Karpas-422 (cell line): ENCODE measurements at regions not wholly inside any gene's neighbourhood (a gene's known extent, or its start where the extent isn't known, plus 50 kb on each side); places are given as distances from the start of the nearest gene placed in this dataset.

Experiments
- DNase-seq: peaks from one replicate; pipeline ENCODE4 v3.0.0-alpha.2; 2015
- H2AFZ ChIP-seq: fragments of 200-600 bp; sonication (generic); 2 replicates; pipeline ENCODE4 v1.6.1; 2014; ENCODE audit warnings: antibody characterized with exemption, low read length, mixed read lengths
- H3K27ac ChIP-seq: fragments of 200-600 bp; sonication (generic); 2 replicates; pipeline ENCODE4 v1.5.1; 2014; ENCODE audit warnings: mild to moderate bottlenecking, low read length, moderate library complexity
- H3K27me3 ChIP-seq: fragments of 200-600 bp; sonication (generic); 2 replicates; pipeline ENCODE4 v1.6.1; 2014; ENCODE audit warnings: low read length, mixed read lengths
- H3K36me3 ChIP-seq: fragments of 200-600 bp; sonication (generic); 2 replicates; pipeline ENCODE4 v1.6.1; 2014; ENCODE audit warnings: low read length, mixed read lengths; ENCODE audit not compliant: insufficient read depth
- H3K4me1 ChIP-seq: fragments of 200-600 bp; sonication (generic); 2 replicates; pipeline ENCODE4 v1.6.1; 2014; ENCODE audit warnings: mild to moderate bottlenecking, low read length, mixed read lengths
- H3K4me2 ChIP-seq: fragments of 200-600 bp; sonication (generic); 2 replicates; pipeline ENCODE4 v1.6.1; 2014; ENCODE audit warnings: low read length, low read depth, mild to moderate bottlenecking; ENCODE audit not compliant: poor library complexity, severe bottlenecking
- H3K4me3 ChIP-seq: fragments of 200-600 bp; sonication (generic); 2 replicates; pipeline ENCODE4 v1.5.1; 2014; ENCODE audit warnings: mild to moderate bottlenecking, antibody characterized with exemption, low read length, mixed read lengths
- H3K79me2 ChIP-seq: fragments of 200-600 bp; sonication (generic); 2 replicates; pipeline ENCODE4 v1.6.1; 2014; ENCODE audit warnings: mild to moderate bottlenecking, low read length, mixed read lengths
- H3K9ac ChIP-seq: fragments of 200-600 bp; sonication (generic); 2 replicates; pipeline ENCODE4 v1.6.0; 2014; ENCODE audit warnings: low read length
- H3K9me2 ChIP-seq: fragments of 200-600 bp; sonication (generic), shearing (Covaris generic); replicated peaks from 2 replicates; pipeline ENCODE4 v1.6.0; 2014; ENCODE audit warnings: mild to moderate bottlenecking, low read length, moderate library complexity; ENCODE audit not compliant: insufficient read depth
- H3K9me3 ChIP-seq: fragments of 300-700, 200-600 bp; sonication (generic); 2 replicates; pipeline ENCODE4 v1.6.1; 2014; ENCODE audit warnings: low read length, mixed read lengths
- H4K20me1 ChIP-seq: fragments of 200-600 bp; sonication (generic); 2 replicates; pipeline ENCODE4 v1.6.1; 2014; ENCODE audit warnings: mild to moderate bottlenecking, antibody characterized with exemption, low read length, low read depth; ENCODE audit not compliant: insufficient read depth

DNA sequence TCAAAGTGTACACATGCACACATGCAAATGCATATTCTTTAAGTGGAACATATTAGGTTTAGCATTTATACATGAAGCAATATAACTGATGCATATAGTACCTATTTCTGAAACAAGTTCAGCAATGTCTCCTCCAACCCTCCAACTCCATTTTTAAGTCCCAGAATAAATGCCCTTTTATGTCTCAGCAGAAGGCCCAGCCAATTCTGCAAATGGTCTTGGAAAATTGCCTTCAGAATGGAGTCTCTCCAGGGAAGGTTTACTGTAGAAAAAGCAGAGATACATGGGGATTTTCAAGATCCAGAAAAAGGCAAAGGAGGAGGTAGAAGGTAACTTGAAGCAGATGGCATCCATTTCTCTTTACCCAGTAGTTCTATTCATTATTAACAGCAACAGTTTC lies 633.3 kb downstream of the MAFB start:
- Histone ChIP-seq H3K79me2 (no peaks in the 10 kb centered on the region), H3K4me3 (no peak overlapping the region), H3K9me2 (no peaks in the 10 kb centered on the region), H3K27me3 (no peaks in the 10 kb centered on the region), H2AFZ (no peak overlapping the region), H3K9me3 (no peaks in the 10 kb centered on the region), H3K9ac (no peak overlapping the region), H3K36me3 (no peaks in the 10 kb centered on the region), H4K20me1 (no peaks in the 10 kb centered on the region), H3K27ac (no peak overlapping the region), H3K4me1 (no peaks in the 10 kb centered on the region), H3K4me2 (no peak overlapping the region)
- no peak for DNase-seq

DNA sequence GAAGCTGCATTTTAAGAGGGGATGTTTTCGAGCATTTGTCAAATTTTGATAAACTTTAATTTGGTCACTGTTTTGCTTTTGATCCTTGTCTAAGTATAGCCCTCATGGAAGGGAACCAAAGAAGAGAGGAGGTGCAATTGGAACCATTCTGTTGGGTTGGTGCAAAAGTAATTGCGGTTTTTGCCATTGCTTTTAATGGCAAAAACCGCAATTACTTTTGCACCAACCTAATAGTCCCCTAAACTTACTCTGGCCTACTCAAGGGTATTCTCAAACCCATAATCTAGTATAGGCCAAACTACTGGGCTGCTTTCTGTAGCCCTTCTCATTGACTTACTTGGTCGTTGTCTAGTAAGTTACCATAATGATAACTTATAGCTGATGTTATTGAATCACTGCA lies 634.7 kb downstream of the MAFB start:
- H3K36me3 ChIP-seq: no peaks in the 10 kb centered on the region
- no peak overlapping the region for H3K9ac ChIP-seq
- no peaks in the 10 kb centered on the region for H3K79me2 ChIP-seq
- no peaks in the 10 kb centered on the region for H3K9me2 ChIP-seq
- no peak overlapping the region for H3K4me2 ChIP-seq
- H2AFZ ChIP-seq: no peak overlapping the region
- no peaks in the 10 kb centered on the region for H4K20me1 ChIP-seq
- H3K9me3 ChIP-seq: no peaks in the 10 kb centered on the region
- H3K4me1 ChIP-seq: no peaks in the 10 kb centered on the region
- no peak for DNase-seq
- H3K4me3 ChIP-seq: no peak overlapping the region
- H3K27me3 ChIP-seq: no peaks in the 10 kb centered on the region
- H3K27ac ChIP-seq: no peak overlapping the region

- H3K27ac ChIP-seq: no peak overlapping the region
- H3K9me3 ChIP-seq: no peaks in the 10 kb centered on the region
- H3K9me2 ChIP-seq: no peaks in the 10 kb centered on the region
- H2AFZ ChIP-seq: no peak overlapping the region
- H3K79me2 ChIP-seq: no peaks in the 10 kb centered on the region
- no peaks in the 10 kb centered on the region for H4K20me1 ChIP-seq
- H3K4me1 ChIP-seq: no peaks in the 10 kb centered on the region
- DNase-seq: no peak
- H3K27me3 ChIP-seq: no peaks in the 10 kb centered on the region
- H3K9ac ChIP-seq: no peak overlapping the region
- no peak overlapping the region for H3K4me3 ChIP-seq
- H3K4me2 ChIP-seq: no peak overlapping the region
- no peaks in the 10 kb centered on the region for H3K36me3 ChIP-seq
Observed at GRCh38 chr20:40050596-40050995, 638.4 kb downstream of the MAFB start.

GRCh38 chr20:40049854-40050253 lies 639.2 kb downstream of the MAFB start:
- H3K9ac ChIP-seq: no peak overlapping the region
- DNase-seq: no peak
- H3K4me2 ChIP-seq: no peak overlapping the region
- no peaks in the 10 kb centered on the region for H3K4me1 ChIP-seq
- no peaks in the 10 kb centered on the region for H3K9me3 ChIP-seq
- no peak overlapping the region for H2AFZ ChIP-seq
- H3K36me3 ChIP-seq: no peaks in the 10 kb centered on the region
- H4K20me1 ChIP-seq: no peaks in the 10 kb centered on the region
- H3K27ac ChIP-seq: no peak overlapping the region
- H3K4me3 ChIP-seq: no peak overlapping the region
- no peaks in the 10 kb centered on the region for H3K27me3 ChIP-seq
- H3K79me2 ChIP-seq: no peaks in the 10 kb centered on the region
- no peaks in the 10 kb centered on the region for H3K9me2 ChIP-seq

GRCh38 chr20:40046703-40047102 lies 642.3 kb downstream of the MAFB start:
- Histone ChIP-seq H2AFZ (no peak overlapping the region), H3K27ac (no peak overlapping the region), H3K4me2 (no peak overlapping the region), H3K36me3 (no peaks in the 10 kb centered on the region), H3K9me2 (no peaks in the 10 kb centered on the region), H4K20me1 (no peaks in the 10 kb centered on the region), H3K4me1 (no peaks in the 10 kb centered on the region), H3K4me3 (no peak overlapping the region), H3K9me3 (no peaks in the 10 kb centered on the region), H3K79me2 (no peaks in the 10 kb centered on the region), H3K9ac (no peak overlapping the region), H3K27me3 (no peaks in the 10 kb centered on the region)
- no peak for DNase-seq

DNA sequence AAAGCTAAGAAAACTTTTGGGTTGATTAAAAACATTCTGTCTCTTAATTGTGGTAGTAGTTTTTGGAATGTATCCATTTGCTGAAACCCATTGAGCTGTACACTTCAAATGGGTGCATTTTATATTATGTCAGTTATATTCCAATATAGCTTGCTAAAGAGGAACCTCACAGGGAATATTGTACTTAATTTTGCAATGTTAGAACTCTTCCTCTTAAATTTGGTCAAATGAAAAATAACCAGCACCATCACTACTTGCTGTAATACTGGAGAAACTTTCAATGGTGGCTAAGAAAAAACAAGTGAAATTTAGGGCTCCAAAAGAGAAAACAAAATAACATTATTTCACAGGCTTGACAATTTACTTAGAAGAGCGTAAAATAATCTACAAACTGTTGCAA lies 651.5 kb downstream of the MAFB start:
- Histone ChIP-seq H2AFZ (no peak overlapping the region), H3K79me2 (no peaks in the 10 kb centered on the region), H3K4me2 (no peak overlapping the region)

GRCh38 chr20:40029589-40029988 lies 659.4 kb downstream of the MAFB start:
- Histone ChIP-seq H3K4me1 (no peaks in the 10 kb centered on the region), H3K79me2 (no peaks in the 10 kb centered on the region), H4K20me1 (no peaks in the 10 kb centered on the region), H3K9ac (no peak overlapping the region), H3K4me3 (no peak overlapping the region), H3K9me2 (no peaks in the 10 kb centered on the region), H3K36me3 (no peaks in the 10 kb centered on the region), H3K9me3 (no peaks in the 10 kb centered on the region), H3K4me2 (no peak overlapping the region), H3K27me3 (no peaks in the 10 kb centered on the region), H2AFZ (no peak overlapping the region), H3K27ac (no peak overlapping the region)
- no peak for DNase-seq

More for the DNA sequence above, 651.5 kb downstream of the MAFB start:
- no peaks in the 10 kb centered on the region for H3K9me2 ChIP-seq
- H3K4me3 ChIP-seq: no peak overlapping the region
- H3K4me1 ChIP-seq: no peaks in the 10 kb centered on the region
- no peaks in the 10 kb centered on the region for H3K9me3 ChIP-seq
- no peaks in the 10 kb centered on the region for H4K20me1 ChIP-seq
- no peaks in the 10 kb centered on the region for H3K36me3 ChIP-seq
- H3K27ac ChIP-seq: no peak overlapping the region
- DNase-seq: no peak
- no peak overlapping the region for H3K9ac ChIP-seq
- no peaks in the 10 kb centered on the region for H3K27me3 ChIP-seq

- no peak overlapping the region for H3K27ac ChIP-seq
- DNase-seq: no peak
- H3K36me3 ChIP-seq: no peaks in the 10 kb centered on the region
- no peak overlapping the region for H2AFZ ChIP-seq
- H3K4me2 ChIP-seq: no peak overlapping the region
- H3K27me3 ChIP-seq: 0 out of 2 replicates have a peak, but pooled peaks cover 2% of the 10 kb centered on the region
- H3K79me2 ChIP-seq: no peaks in the 10 kb centered on the region
- no peaks in the 10 kb centered on the region for H3K9me2 ChIP-seq
- no peaks in the 10 kb centered on the region for H4K20me1 ChIP-seq
- no peaks in the 10 kb centered on the region for H3K9me3 ChIP-seq
- H3K4me3 ChIP-seq: no peak overlapping the region
- no peaks in the 10 kb centered on the region for H3K4me1 ChIP-seq
- no peak overlapping the region for H3K9ac ChIP-seq
Observed at GRCh38 chr20:40019510-40019909, 669.5 kb downstream of the MAFB start.

DNA sequence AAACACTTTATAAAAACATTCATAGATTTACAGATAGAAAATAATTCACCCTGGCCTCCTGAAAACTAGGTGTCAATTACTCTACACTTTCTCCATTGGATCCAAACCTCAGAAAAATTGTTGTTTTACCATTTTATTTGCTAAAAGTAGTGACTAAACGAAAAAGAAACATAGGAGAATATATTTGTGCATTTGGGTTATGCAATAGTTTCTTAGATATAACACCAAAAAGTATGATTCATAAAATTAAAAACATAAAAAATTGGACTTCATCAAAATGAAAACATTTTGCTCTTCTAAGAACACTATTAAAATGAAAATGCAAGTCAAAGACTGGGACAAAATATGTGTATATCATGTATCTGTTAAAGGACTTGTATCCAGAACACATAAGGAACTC lies 671.3 kb downstream of the MAFB start:
- Histone ChIP-seq H3K9ac (no peak overlapping the region), H3K9me3 (no peaks in the 10 kb centered on the region), H2AFZ (no peak overlapping the region), H4K20me1 (no peaks in the 10 kb centered on the region), H3K4me3 (no peak overlapping the region), H3K27ac (no peak overlapping the region), H3K27me3 (0 out of 2 replicates have a peak, but pooled peaks cover 2% of the 10 kb centered on the region), H3K36me3 (no peaks in the 10 kb centered on the region), H3K4me1 (no peaks in the 10 kb centered on the region), H3K79me2 (no peaks in the 10 kb centered on the region), H3K4me2 (no peak overlapping the region), H3K9me2 (no peaks in the 10 kb centered on the region)
- no peak for DNase-seq
